ENCODE measurements at regions not wholly inside any gene's neighbourhood (a gene's known extent, or its start where the extent isn't known, plus 50 kb on each side); places are given as distances from the start of the nearest gene placed in this dataset.
"Not testable (repeated sequence)": the region's sequence is repeated elsewhere in the genome, so short reads cannot be mapped to it uniquely, and the experiment has no call there.

GRCh38 chr21:43291347-43291950, 122.6 kb downstream of the CRYAA start:
- no peak for DNase-seq (ENCODE audit: low read depth)

GRCh38 chr21:43290421-43291346, 121.9 kb downstream of the CRYAA start:
- no peak for DNase-seq (ENCODE audit: low read depth)

DNA sequence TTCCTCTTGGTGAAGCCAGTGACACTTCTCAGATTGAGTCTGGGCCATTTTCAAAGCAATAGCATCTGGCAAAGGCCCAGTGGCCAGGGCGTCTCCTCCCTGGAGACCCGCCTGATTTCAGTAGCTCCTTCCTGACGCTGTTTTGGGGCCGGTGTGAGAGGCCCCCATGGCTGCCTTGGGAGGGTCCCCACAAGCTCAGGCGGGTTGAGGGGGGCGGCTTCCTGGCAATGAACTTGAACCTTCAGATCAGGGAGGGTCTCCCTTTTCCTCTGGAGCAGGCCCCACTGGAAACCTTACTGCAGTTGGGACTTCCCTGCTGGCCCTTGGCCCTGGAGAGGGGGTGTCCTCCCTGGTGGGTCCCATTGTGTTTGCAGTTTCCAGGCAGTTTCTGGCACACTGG, 121.2 kb downstream of the CRYAA start:
- DNase-seq (ENCODE audit: low read depth) = no peak

- DNase-seq (ENCODE audit: low read depth) = no peak
These were observed 120.6 kb downstream of the CRYAA start for GRCh38 chr21:43289442-43289841.

DNA sequence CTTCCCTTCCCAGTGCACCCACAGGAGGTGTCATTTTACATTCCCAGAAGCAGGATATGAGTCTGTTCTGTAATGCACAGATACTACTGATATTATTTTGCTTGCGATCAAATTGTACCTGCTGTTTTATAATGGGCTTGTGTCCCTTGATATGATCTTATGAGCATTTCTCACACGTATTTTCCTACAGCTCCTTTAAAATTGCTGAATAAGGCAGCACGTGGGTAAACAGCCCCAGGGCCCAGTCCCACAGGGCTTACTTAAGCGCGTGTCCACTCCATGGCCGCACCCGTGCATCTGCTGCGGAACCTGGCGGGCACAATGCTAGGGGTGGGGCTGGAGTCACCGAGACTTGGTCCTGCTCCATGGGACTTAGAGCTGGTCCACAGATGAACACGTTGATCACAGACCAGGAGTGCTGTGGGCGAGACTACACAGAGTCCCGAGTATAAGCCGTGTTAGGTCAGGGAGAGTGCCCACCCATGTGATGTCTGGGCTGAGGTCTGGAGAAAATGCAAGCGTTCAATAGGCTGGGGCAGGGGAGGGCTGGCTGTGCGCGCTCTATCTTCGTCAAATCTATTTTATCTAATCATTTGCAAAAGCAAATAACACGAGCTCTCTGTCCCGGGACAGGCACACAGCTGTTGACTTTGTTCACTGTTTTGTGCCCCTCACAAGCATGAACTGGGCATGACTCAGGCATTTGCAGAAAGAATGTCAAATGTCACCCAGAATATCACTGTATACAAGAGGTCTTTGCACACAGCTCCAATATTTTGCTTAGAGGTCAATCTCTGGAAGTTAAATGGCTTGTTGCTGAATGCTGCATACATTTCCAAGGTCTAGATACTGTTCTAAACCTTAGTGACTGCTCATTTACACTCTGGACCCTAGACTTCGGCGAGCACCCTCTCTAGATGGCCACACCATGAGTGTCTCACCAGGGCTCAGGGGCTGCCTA, 119.3 kb downstream of the CRYAA start:
- peak; percentile 54 for DNase-seq (ENCODE audit: low read depth)

- no peak for DNase-seq (ENCODE audit: low read depth)
These were observed 118.4 kb downstream of the CRYAA start for GRCh38 chr21:43287111-43287760.

DNA sequence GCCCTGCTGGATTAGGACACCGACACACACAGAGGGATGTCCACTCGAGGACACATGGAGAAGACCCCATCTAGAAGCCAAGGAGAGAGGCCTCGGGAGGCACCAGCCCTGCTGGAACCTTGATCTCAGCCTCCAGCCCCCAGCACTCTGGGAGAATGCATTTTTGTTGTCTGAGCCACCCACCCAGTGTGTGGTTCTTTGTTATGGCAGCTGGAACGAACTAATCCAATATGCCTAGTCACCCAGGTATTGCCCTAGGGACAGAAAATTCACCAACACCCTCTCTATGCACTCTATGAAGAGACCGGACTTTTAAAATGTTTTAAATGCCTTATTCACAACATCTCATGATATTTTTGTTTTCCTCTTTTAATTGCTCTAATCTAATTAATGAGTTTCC, 117.4 kb downstream of the CRYAA start:
- no peak for DNase-seq (ENCODE audit: low read depth)

GRCh38 chr21:43284700-43285099, 115.9 kb downstream of the CRYAA start:
- DNase-seq (ENCODE audit: low read depth) = no peak

DNA sequence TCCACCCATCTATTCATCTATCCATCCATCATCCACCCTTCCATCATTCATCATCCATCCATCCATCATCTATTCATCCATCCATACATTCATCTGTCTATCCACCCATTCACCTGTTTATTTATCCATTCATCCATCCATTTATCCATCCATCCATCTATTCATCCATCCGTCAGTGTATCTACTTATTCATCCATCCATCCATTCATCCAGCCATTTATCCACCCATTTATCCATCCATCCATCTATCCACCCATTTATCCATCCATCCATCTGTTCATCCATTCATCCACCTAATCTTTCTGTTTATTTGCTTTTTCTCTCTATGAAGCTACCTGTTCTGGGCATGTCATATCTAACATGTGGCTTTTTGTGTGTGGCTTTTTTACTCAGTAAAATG, 115.4 kb downstream of the CRYAA start:
- no peak for DNase-seq (ENCODE audit: low read depth)

- DNase-seq (ENCODE audit: low read depth) = not testable (repeated sequence)
These were observed 115.1 kb downstream of the CRYAA start for GRCh38 chr21:43283925-43284221.

- DNase-seq (ENCODE audit: low read depth) = peak; percentile 58
These were observed 114.5 kb downstream of the CRYAA start for GRCh38 chr21:43283136-43283924.

DNA sequence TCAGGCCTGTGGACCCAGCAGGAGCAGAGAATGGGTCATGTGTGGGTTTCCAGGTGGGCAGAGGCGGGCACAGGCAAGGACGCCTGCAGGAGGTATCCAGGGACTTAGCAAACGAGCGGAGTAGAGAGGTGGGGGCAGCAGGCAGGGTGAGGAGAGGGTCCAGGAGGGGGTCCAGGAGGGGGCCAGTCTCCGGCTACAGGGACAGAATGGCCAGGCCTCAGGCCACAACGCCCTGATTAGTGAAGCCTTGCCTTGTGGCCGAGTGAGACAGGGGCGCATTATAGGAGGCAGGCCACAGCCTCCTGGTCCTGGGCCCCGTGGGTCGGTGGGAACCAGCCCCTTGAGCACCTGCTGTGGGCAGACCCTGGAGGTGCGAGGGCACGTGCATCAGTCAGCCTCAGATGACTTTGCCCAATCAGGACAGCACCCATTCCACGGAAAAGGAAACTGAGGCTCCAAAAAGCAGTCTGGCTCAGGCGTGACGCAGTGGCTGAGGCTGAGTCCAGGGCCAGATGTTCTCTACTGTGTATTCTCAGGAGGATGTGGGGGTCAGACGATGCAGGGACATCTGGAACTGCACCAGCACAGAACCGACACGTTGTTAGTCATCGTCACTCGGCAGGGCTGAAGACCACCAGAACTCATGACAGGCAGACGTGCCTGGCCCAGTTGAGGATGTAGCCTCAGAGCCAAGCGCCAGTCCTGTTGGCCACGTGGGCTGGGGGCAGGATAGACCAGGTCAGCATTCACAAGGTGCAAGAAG, 113.7 kb downstream of the CRYAA start:
- no peak for DNase-seq (ENCODE audit: low read depth)

DNA sequence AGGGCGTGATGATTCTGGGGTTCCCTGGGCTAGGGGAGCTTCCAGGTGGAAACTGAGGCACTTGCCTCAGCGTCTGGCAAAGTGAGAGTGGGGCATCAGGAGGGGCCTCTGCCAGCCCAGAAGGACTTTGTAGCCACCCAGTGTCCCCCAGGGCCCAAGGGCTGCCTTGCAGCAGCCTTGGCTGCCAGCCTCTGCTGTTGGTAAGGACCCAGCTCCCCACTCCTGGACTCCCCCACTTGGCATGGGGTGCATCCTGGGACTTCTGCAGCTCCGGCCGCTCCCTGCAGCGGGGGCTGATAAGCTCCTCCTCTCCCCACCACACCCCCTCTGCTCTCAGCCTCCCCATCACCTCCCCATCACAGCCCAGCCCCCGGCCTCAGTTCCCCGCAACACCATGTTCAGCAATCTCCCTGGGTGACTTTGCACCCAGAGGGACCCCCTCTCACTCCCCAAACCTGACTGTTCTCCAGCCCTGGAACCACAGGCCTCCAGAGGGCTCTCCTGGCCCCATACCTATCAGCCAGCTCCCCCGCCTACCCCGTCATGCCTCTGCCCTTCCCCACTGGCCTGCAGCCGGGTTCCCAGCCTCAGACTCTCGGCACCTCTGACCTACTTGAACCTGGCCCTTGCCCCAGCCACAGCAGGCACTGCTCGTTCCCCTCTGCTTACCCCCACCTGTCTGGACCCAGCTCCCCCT, 113.0 kb downstream of the CRYAA start:
- DNase-seq (ENCODE audit: low read depth) = no peak

- no peak for DNase-seq (ENCODE audit: low read depth)
These were observed 112.3 kb downstream of the CRYAA start for GRCh38 chr21:43280949-43281633.

DNA sequence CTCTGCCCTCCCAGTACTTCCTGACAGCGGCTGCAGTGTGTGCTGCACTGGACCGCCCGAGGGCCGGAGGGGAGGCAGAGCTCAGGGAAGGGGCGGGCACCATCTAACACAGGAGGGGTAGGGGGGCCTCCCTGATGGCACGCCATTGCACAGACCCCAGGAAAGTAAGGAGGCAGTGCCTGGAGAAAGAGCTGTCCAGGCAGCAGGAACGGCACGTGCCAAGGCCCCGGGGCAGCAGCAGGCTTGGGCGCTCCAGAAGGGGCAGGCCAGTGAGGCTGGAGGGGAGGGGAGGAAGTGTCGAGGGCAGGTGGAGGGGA, 110.7 kb downstream of the CRYAA start:
- no peak for DNase-seq (ENCODE audit: low read depth)

DNA sequence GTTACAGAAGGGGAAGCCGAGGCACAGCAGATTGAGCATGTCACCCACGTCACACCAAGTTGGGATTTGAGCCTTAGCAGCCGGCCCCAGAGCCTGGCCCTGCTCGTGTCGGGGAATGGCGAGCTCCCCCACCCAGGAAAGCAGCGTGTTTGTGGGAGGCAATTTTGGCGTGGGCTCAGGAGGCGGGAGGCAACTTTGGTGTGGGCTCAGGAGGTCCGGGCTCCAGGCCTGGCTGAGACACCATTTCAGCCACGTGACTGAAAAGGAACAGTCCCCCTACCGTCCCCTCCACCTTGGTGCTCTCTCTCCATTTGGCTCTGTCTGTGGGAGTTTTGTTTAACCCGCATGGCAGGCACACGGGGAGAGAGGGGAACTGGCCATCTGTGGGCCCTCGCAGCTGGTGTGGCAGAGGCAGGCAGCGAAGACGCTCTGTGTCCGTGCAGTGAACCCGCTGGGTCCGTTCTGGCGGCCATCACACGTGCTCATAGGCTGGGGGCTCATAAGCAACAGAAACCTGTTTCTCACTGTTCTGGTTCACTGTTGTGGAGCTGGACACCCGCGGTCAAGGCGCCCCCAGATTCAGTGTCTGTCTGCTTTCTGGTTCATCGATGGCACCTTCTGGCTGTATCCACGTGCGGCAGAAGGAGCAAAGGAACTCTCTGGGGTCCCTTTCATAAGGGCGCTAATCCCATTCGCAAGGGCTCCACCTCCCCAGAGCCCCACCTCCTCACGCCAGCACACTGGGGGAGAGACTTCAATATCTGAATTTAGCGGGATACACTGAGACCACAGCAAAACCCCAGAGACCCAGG, 110.2 kb downstream of the CRYAA start:
- DNase-seq (ENCODE audit: low read depth) = no peak

GRCh38 chr21:43278359-43278758, 109.6 kb downstream of the CRYAA start:
- no peak for DNase-seq (ENCODE audit: low read depth)
